ENCODE measurements at regions not wholly inside any gene's neighbourhood (a gene's known extent, or its start where the extent isn't known, plus 50 kb on each side); places are given as distances from the start of the nearest gene placed in this dataset.
"Not testable (repeated sequence)": the region's sequence is repeated elsewhere in the genome, so short reads cannot be mapped to it uniquely, and the experiment has no call there.

GRCh38 chr2:196293751-196294515 lies 122.6 kb upstream of the STK17B start:
- H3K27ac Mint-ChIP-seq (ENCODE audit: unreplicated experiment), result no peak overlapping the region
- TF ChIP-seq, protein P1, sequence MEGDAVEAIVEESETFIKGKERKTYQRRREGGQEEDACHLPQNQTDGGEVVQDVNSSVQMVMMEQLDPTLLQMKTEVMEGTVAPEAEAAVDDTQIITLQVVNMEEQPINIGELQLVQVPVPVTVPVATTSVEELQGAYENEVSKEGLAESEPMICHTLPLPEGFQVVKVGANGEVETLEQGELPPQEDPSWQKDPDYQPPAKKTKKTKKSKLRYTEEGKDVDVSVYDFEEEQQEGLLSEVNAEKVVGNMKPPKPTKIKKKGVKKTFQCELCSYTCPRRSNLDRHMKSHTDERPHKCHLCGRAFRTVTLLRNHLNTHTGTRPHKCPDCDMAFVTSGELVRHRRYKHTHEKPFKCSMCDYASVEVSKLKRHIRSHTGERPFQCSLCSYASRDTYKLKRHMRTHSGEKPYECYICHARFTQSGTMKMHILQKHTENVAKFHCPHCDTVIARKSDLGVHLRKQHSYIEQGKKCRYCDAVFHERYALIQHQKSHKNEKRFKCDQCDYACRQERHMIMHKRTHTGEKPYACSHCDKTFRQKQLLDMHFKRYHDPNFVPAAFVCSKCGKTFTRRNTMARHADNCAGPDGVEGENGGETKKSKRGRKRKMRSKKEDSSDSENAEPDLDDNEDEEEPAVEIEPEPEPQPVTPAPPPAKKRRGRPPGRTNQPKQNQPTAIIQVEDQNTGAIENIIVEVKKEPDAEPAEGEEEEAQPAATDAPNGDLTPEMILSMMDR (IDR thresholded peaks at IDR 0.05; ENCODE audit: unreplicated experiment), result no peak
- peaks cover 9% of the 10 kb centered on the region for H3K36me3 Mint-ChIP-seq (ENCODE audit: low read depth, unreplicated experiment)
- H3K27me3 Mint-ChIP-seq (ENCODE audit: unreplicated experiment), result no peaks in the 10 kb centered on the region
- no peak for DNase-seq (ENCODE audit: low spot score)
- no peak overlapping the region for H3K4me3 Mint-ChIP-seq (ENCODE audit: unreplicated experiment)
- no peaks in the 10 kb centered on the region for H3K4me1 Mint-ChIP-seq (ENCODE audit: unreplicated experiment)
- no peaks in the 10 kb centered on the region for H3K9me3 Mint-ChIP-seq (ENCODE audit: unreplicated experiment)

- TF ChIP-seq, protein P1 (IDR thresholded peaks at IDR 0.05; ENCODE audit: unreplicated experiment), result no peak
- H3K4me3 Mint-ChIP-seq (ENCODE audit: unreplicated experiment), result no peak overlapping the region
- H3K36me3 Mint-ChIP-seq (ENCODE audit: low read depth, unreplicated experiment), result peaks cover 9% of the 10 kb centered on the region
- H3K27me3 Mint-ChIP-seq (ENCODE audit: unreplicated experiment), result no peaks in the 10 kb centered on the region
- no peak overlapping the region for H3K27ac Mint-ChIP-seq (ENCODE audit: unreplicated experiment)
- H3K4me1 Mint-ChIP-seq (ENCODE audit: unreplicated experiment), result no peaks in the 10 kb centered on the region
- DNase-seq (ENCODE audit: low spot score), result no peak
- no peaks in the 10 kb centered on the region for H3K9me3 Mint-ChIP-seq (ENCODE audit: unreplicated experiment)
Observed at GRCh38 chr2:196294516-196294909, 123.1 kb upstream of the STK17B start.

GRCh38 chr2:196295005-196295404 lies 123.6 kb upstream of the STK17B start:
- Mint-ChIP-seq H3K9me3 (ENCODE audit: unreplicated experiment) (no peaks in the 10 kb centered on the region), H3K4me3 (ENCODE audit: unreplicated experiment) (no peak overlapping the region), H3K4me1 (ENCODE audit: unreplicated experiment) (no peaks in the 10 kb centered on the region), H3K36me3 (ENCODE audit: low read depth, unreplicated experiment) (peaks cover 9% of the 10 kb centered on the region), H3K27me3 (ENCODE audit: unreplicated experiment) (no peaks in the 10 kb centered on the region), H3K27ac (ENCODE audit: unreplicated experiment) (no peak overlapping the region)
- DNase-seq (ENCODE audit: low spot score), result no peak
- TF ChIP-seq, protein P1 (IDR thresholded peaks at IDR 0.05; ENCODE audit: unreplicated experiment), result no peak

- DNase-seq (ENCODE audit: low spot score); H3K9me3 Mint-ChIP-seq (ENCODE audit: unreplicated experiment); H3K27ac Mint-ChIP-seq (ENCODE audit: unreplicated experiment); H3K36me3 Mint-ChIP-seq (ENCODE audit: low read depth, unreplicated experiment); H3K27me3 Mint-ChIP-seq (ENCODE audit: unreplicated experiment); H3K4me1 Mint-ChIP-seq (ENCODE audit: unreplicated experiment); H3K4me3 Mint-ChIP-seq (ENCODE audit: unreplicated experiment): not testable (repeated sequence)
- TF ChIP-seq, protein P1 (IDR thresholded peaks at IDR 0.05; ENCODE audit: unreplicated experiment), result peak; percentile 75
Observed at GRCh38 chr2:196298106-196298723, 126.8 kb upstream of the STK17B start.

DNA sequence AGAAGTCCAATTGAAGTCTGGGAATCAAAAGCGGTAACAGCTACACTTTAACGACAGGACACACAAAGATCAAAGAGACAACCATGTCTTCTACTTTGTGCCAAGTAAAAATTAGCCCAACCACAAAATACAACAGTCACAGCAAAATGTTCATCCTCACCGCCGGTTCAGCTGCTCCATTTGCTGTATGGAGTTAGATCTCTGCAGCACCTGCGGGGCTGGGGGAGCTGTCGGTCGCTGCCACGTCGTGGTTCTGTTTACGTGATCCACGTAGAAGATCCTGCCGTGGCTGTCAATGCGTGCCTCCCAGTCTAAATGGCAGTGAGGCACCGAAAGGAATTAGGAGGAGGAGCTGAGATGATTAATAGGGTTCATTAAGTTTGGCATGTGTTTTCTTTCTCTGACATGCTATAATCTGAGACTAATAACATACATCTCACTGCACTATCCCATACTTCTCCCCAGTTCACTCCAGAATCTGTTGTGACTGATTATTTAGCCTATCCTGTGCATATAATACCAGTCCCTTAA lies 136.5 kb upstream of the STK17B start:
- DNase-seq (ENCODE audit: low spot score), result no peak
- TF ChIP-seq, protein P1 (IDR thresholded peaks at IDR 0.05; ENCODE audit: unreplicated experiment), result no peak
- H3K36me3 Mint-ChIP-seq (ENCODE audit: low read depth, unreplicated experiment), result peaks cover 14% of the 10 kb centered on the region
- H3K27ac Mint-ChIP-seq (ENCODE audit: unreplicated experiment), result no peak overlapping the region
- H3K4me1 Mint-ChIP-seq (ENCODE audit: unreplicated experiment), result no peaks in the 10 kb centered on the region
- no peak overlapping the region for H3K4me3 Mint-ChIP-seq (ENCODE audit: unreplicated experiment)
- peaks cover 1% of the 10 kb centered on the region for H3K27me3 Mint-ChIP-seq (ENCODE audit: unreplicated experiment)
- no peaks in the 10 kb centered on the region for H3K9me3 Mint-ChIP-seq (ENCODE audit: unreplicated experiment)

Measured in endothelial cell (in vitro differentiated cells).